HUES48 (cell line): ENCODE measurements at regions not wholly inside any gene's neighbourhood (a gene's known extent, or its start where the extent isn't known, plus 50 kb on each side); places are given as distances from the start of the nearest gene placed in this dataset.

ENCODE experiments used
- H3K27ac ChIP-seq: one replicate; pipeline ENCODE4 v1.7.0; 2013; ENCODE audit warnings: low read depth, low read length, inconsistent platforms
- H3K27me3 ChIP-seq: 2 replicates; pipeline ENCODE4 v1.6.1; 2013; ENCODE audit warnings: mild to moderate bottlenecking, low read length; ENCODE audit not compliant: control insufficient read depth, insufficient read depth
- H3K36me3 ChIP-seq: 2 replicates; pipeline ENCODE4 v1.6.1; 2013; ENCODE audit warnings: low read length; ENCODE audit not compliant: control insufficient read depth, insufficient read depth
- H3K4me1 ChIP-seq: 2 replicates; pipeline ENCODE4 v1.6.1; 2013; ENCODE audit warnings: mild to moderate bottlenecking, low read length; ENCODE audit not compliant: control insufficient read depth, insufficient read depth
- H3K4me3 ChIP-seq: 2 replicates; pipeline ENCODE4 v1.5.1; 2013; ENCODE audit warnings: mild to moderate bottlenecking, low read depth, low read length
- H3K9ac ChIP-seq: 2 replicates; pipeline ENCODE4 v1.6.1; 2013; ENCODE audit warnings: mild to moderate bottlenecking, low read depth, low read length, moderate library complexity
- H3K9me3 ChIP-seq: 2 replicates; pipeline ENCODE4 v1.6.1; 2013; ENCODE audit warnings: low read length; ENCODE audit not compliant: control insufficient read depth, insufficient read depth

- Histone ChIP-seq H3K27ac (no peak overlapping the region), H3K4me3 (no peak overlapping the region), H3K36me3 (no peaks in the 10 kb centered on the region), H3K9me3 (no peaks in the 10 kb centered on the region), H3K27me3 (no peaks in the 10 kb centered on the region), H3K9ac (no peak overlapping the region), H3K4me1 (no peaks in the 10 kb centered on the region)
These were observed 789.4 kb upstream of the PIK3C3 start for GRCh38 chr18:41165625-41166024.

- H3K36me3 ChIP-seq = no peaks in the 10 kb centered on the region
- no peak overlapping the region for H3K27ac ChIP-seq
- H3K27me3 ChIP-seq = no peaks in the 10 kb centered on the region
- H3K9ac ChIP-seq = no peak overlapping the region
- no peaks in the 10 kb centered on the region for H3K4me1 ChIP-seq
- H3K4me3 ChIP-seq = no peak overlapping the region
- H3K9me3 ChIP-seq = no peaks in the 10 kb centered on the region
These were observed 792.3 kb upstream of the PIK3C3 start for GRCh38 chr18:41162781-41163180.

- Histone ChIP-seq H3K4me3 (no peak overlapping the region), H3K27ac (no peak overlapping the region), H3K4me1 (no peaks in the 10 kb centered on the region), H3K36me3 (no peaks in the 10 kb centered on the region), H3K9ac (no peak overlapping the region), H3K27me3 (no peaks in the 10 kb centered on the region), H3K9me3 (no peaks in the 10 kb centered on the region)
These were observed 792.8 kb upstream of the PIK3C3 start for GRCh38 chr18:41162191-41162590.

- H3K27ac ChIP-seq = no peak overlapping the region
- no peaks in the 10 kb centered on the region for H3K9me3 ChIP-seq
- no peaks in the 10 kb centered on the region for H3K4me1 ChIP-seq
- no peaks in the 10 kb centered on the region for H3K27me3 ChIP-seq
- H3K4me3 ChIP-seq = no peak overlapping the region
- H3K36me3 ChIP-seq = no peaks in the 10 kb centered on the region
- no peak overlapping the region for H3K9ac ChIP-seq
These were observed 798.9 kb upstream of the PIK3C3 start for GRCh38 chr18:41155910-41156851.

GRCh38 chr18:41155025-41155424 lies 800.0 kb upstream of the PIK3C3 start:
- H3K4me3 ChIP-seq = no peak overlapping the region
- no peaks in the 10 kb centered on the region for H3K36me3 ChIP-seq
- H3K9me3 ChIP-seq = no peaks in the 10 kb centered on the region
- H3K4me1 ChIP-seq = no peaks in the 10 kb centered on the region
- H3K9ac ChIP-seq = no peak overlapping the region
- no peaks in the 10 kb centered on the region for H3K27me3 ChIP-seq
- no peak overlapping the region for H3K27ac ChIP-seq

- H3K4me3 ChIP-seq = no peak overlapping the region
- no peaks in the 10 kb centered on the region for H3K27me3 ChIP-seq
- no peaks in the 10 kb centered on the region for H3K36me3 ChIP-seq
- no peak overlapping the region for H3K27ac ChIP-seq
- no peaks in the 10 kb centered on the region for H3K4me1 ChIP-seq
- no peak overlapping the region for H3K9ac ChIP-seq
- no peaks in the 10 kb centered on the region for H3K9me3 ChIP-seq
These were observed 801.2 kb upstream of the PIK3C3 start for GRCh38 chr18:41153871-41154270.

GRCh38 chr18:41150316-41150715 lies 804.7 kb upstream of the PIK3C3 start:
- H3K9me3 ChIP-seq = no peaks in the 10 kb centered on the region
- no peak overlapping the region for H3K4me3 ChIP-seq
- no peaks in the 10 kb centered on the region for H3K27me3 ChIP-seq
- peaks cover 5% of the 10 kb centered on the region; the same call in 1 of the 2 replicates for H3K4me1 ChIP-seq
- no peak overlapping the region for H3K9ac ChIP-seq
- no peak overlapping the region for H3K27ac ChIP-seq
- no peaks in the 10 kb centered on the region for H3K36me3 ChIP-seq

GRCh38 chr18:41146301-41146700 lies 808.7 kb upstream of the PIK3C3 start:
- Histone ChIP-seq H3K27ac (no peak overlapping the region), H3K9me3 (no peaks in the 10 kb centered on the region), H3K4me3 (no peak overlapping the region), H3K4me1 (peaks cover 5% of the 10 kb centered on the region; the same call in 1 of the 2 replicates), H3K36me3 (no peaks in the 10 kb centered on the region), H3K9ac (no peak overlapping the region), H3K27me3 (no peaks in the 10 kb centered on the region)

GRCh38 chr18:41145516-41145915 lies 809.5 kb upstream of the PIK3C3 start:
- H3K4me1 ChIP-seq = peaks cover 5% of the 10 kb centered on the region; the same call in 1 of the 2 replicates
- no peaks in the 10 kb centered on the region for H3K9me3 ChIP-seq
- H3K4me3 ChIP-seq = no peak overlapping the region
- no peak overlapping the region for H3K9ac ChIP-seq
- no peaks in the 10 kb centered on the region for H3K27me3 ChIP-seq
- H3K27ac ChIP-seq = no peak overlapping the region
- H3K36me3 ChIP-seq = no peaks in the 10 kb centered on the region

- no peaks in the 10 kb centered on the region for H3K27me3 ChIP-seq
- H3K27ac ChIP-seq = no peak overlapping the region
- H3K4me3 ChIP-seq = no peak overlapping the region
- H3K9me3 ChIP-seq = no peaks in the 10 kb centered on the region
- no peak overlapping the region for H3K9ac ChIP-seq
- H3K36me3 ChIP-seq = no peaks in the 10 kb centered on the region
- H3K4me1 ChIP-seq = peaks cover 5% of the 10 kb centered on the region; the same call in 1 of the 2 replicates
These were observed 810.6 kb upstream of the PIK3C3 start for GRCh38 chr18:41144441-41144840.

- no peaks in the 10 kb centered on the region for H3K9me3 ChIP-seq
- no peak overlapping the region for H3K4me3 ChIP-seq
- H3K27ac ChIP-seq = no peak overlapping the region
- H3K9ac ChIP-seq = no peak overlapping the region
- H3K27me3 ChIP-seq = no peaks in the 10 kb centered on the region
- no peaks in the 10 kb centered on the region for H3K4me1 ChIP-seq
- H3K36me3 ChIP-seq = no peaks in the 10 kb centered on the region
These were observed 814.5 kb upstream of the PIK3C3 start for GRCh38 chr18:41140506-41140905.
